GM19351 (cell line): ENCODE measurements at regions not wholly inside any gene's neighbourhood (a gene's known extent, or its start where the extent isn't known, plus 50 kb on each side); places are given as distances from the start of the nearest gene placed in this dataset.
"Not testable (repeated sequence)": the region's sequence is repeated elsewhere in the genome, so short reads cannot be mapped to it uniquely, and the experiment has no call there.

Experiments used
- ATAC-seq: cut with Tn5 transposase; IDR thresholded peaks from one replicate; pipeline ENCODE4 v1.9.1; 2021; ENCODE audit warnings: mild to moderate bottlenecking, moderate library complexity; ENCODE audit not compliant: unreplicated experiment

- no peak for ATAC-seq
These were observed 167.8 kb downstream of the PMAIP1 start for GRCh38 chr18:60067426-60068210.

DNA sequence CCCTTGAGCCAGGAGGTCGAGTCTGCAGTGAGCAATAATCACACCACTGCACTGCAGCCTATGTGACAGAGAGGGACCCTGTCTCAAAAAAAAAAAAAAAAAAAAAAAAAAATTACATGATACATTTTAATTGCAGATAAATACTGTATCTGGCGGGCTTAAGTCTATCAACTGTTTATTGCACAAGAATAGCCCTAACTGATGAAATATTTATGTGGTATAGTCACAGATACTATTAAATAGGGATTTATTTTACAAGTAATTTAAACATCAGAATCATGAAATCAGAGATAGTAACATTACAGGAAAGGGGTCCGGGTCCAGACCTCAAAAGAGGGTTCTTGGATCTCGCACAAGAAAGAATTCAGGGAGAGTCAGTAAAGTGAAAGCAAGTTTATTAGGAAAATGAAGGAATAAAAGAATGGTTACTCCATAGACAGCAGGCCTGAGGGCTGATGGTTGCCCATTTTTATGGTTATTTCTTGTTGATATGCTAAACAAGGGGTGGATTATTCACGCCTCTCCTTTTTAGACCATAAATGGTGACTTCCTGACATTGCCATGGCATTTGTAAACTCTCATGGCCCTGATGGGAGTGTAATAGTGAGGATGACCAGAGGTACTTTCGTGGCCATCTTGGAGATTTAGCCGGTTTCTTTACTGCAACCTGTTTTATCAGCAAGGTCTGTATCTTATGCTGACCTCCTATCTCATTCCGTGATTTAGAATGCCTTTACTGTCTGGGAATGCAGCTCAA lies 166.6 kb downstream of the PMAIP1 start:
- ATAC-seq = no peak

GRCh38 chr18:60064271-60064670 lies 164.5 kb downstream of the PMAIP1 start:
- no peak for ATAC-seq

- not testable (repeated sequence) for ATAC-seq
These were observed 163.0 kb downstream of the PMAIP1 start for GRCh38 chr18:60062831-60063230.

- no peak for ATAC-seq
These were observed 162.6 kb downstream of the PMAIP1 start for GRCh38 chr18:60062396-60062795.

DNA sequence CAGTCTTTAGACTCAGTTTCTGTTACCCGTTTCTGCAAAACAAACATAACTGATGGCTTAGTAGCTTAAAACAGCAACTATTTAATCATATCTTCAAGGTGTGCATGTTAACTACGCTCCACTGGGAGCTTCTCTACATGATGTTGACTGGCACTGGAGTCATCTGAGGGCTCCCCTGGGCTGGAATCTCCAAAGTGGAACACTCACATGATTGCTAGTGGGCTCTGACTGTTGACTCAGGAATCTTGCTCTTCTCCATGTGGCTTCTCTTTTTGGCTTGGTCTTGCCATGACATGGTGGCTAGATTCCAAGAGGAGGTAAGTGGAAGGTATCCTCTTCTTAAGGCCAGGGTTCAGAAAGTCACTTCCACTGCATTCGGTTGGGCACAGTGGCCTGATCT lies 160.8 kb downstream of the PMAIP1 start:
- ATAC-seq = no peak

DNA sequence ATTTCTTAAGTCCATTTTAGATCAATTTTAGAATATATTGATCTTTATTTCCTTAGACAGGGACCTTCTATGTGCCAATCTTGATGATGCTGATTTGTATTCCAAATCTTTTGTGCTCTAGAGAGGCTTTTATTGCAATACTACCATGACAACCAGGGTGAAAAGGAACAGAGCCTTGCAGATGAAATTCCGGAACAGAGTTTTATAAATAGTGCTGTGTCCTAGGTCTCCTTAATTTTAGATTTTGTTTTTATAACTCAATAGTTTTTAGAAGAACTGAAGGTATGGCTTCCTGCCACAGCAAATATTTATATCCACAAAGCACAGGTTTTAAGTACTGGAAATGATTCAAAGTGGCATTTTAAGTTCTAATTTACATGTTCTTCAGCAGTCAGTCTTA lies 160.2 kb downstream of the PMAIP1 start:
- ATAC-seq = no peak

- ATAC-seq = no peak
These were observed 159.4 kb downstream of the PMAIP1 start for GRCh38 chr18:60059216-60059615.

GRCh38 chr18:60053747-60054304 lies 154.0 kb downstream of the PMAIP1 start:
- peak; percentile 70 for ATAC-seq

GRCh38 chr18:60050821-60051220 lies 151.0 kb downstream of the PMAIP1 start:
- no peak for ATAC-seq

GRCh38 chr18:60049172-60049571 lies 149.4 kb downstream of the PMAIP1 start:
- ATAC-seq = no peak

GRCh38 chr18:60047556-60047955 lies 147.8 kb downstream of the PMAIP1 start:
- ATAC-seq = no peak

DNA sequence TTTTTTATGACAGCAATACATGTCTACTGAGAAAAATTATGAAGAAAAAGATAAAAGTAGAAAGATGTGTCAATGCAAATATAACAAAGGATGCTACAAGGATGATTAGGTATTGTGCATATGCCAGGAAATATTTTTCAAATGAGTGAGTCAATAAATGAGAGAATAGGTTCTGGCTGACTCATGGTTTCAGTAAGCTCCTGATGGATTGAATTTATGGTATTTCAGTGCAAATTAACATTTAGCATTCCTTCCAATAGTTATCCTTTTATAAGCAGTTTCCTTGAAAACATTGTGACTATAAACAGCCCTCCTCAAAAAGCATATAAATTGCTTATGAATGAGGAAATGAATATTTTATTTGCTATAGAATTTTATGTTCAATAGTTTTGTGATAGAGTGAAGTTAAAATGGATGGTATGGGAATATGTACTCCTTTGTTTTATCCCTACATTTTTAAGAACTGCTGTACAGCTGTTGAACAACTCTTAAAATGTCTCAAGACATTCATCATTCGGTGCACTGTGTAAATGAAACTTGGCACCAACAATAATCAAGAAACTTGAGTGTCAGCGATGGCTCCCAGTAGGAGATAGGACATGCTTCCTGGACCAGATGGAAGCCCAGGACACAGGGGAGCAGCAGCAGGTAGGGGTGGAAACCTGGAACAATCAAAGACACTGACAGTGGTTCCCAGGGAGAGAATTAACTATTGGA lies 144.7 kb downstream of the PMAIP1 start:
- ATAC-seq = no peak

- no peak for ATAC-seq
These were observed 141.2 kb downstream of the PMAIP1 start for GRCh38 chr18:60040971-60041370.

- no peak for ATAC-seq
These were observed 138.9 kb downstream of the PMAIP1 start for GRCh38 chr18:60038731-60039130.

DNA sequence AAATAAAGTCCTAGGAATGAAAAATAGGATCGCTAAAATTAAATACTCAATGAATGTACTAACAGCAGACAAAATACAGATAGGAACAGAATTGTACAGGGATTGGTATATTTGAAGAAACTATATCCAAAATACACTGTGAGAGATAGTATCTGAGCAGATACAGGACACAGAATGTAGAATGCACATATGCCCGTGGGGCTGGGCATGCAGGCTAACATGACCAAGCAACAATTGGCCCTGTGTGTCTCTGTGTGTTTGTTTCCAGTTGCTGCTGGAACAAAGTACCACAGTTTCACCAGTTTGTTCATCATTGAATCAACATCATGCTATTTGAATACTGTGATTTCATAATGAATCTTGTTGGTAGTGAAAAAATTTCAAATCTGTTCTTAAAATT lies 127.6 kb downstream of the PMAIP1 start:
- ATAC-seq = no peak

DNA sequence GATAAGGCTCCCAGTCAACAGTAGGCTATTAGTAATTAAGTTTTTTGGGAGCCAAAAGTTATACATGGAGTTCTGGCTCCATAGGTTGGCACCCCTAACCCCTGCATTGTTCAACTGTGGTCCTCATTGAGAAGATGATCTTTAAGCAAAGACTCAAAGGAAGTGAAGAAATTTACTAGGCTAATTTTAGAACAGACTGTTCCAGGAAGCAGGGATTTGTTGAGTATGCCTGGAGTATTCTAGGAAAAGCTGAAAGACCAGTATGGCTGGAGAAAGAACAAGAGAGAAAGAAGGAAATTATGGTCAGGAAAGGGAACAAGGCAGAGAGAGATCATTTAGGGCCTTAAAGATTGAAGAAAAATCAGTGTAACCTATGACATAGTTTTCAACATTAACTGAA lies 125.1 kb downstream of the PMAIP1 start:
- no peak for ATAC-seq

- no peak for ATAC-seq
These were observed 124.5 kb downstream of the PMAIP1 start for GRCh38 chr18:60024345-60024744.

DNA sequence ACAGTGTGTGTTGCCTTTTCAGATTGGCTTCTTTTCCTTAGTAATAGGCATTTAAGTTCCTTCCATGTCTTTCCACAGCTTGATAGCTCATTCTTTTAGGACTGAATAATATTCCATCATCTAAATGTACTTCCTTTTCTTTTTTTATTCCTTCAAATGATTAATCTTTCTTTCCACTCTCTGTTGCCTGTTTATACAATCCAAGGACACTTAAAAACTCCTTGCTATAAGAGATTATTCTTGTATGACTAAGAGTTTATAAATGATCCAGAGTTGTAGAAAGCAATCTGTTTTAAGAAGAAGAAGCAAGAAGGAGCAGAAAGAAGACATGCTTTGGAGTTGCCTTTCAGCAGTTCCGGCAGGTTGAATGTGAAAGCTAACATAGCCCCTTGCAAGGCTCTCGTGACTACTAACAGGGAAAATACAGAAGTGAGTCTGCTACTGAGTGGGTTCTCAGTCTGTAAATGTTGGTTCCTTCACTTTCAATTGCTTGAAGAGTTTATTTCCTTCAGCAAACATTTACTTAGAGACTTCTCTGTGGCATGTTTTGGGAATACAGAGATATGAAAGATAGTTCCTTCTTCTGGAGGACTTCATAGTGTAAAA lies 123.0 kb downstream of the PMAIP1 start:
- peak; percentile 79 for ATAC-seq

DNA sequence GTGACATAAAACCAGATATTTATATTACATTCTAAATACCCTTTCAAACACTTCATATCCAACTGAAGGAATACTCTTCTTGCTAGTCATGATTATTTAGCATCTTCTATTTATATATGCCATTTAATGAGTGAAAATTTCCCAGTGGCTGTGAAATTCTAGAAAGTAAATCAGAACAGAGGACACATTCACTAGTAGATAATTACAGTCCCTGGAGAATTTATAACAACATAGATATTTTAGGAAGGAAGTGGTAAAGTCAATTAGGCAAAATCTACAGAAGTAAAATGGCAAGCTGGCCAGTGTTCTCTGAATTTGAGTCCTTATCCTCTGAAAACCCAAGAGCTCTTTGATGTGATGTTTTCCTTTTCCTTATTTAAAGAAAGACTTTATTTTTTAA lies 121.8 kb downstream of the PMAIP1 start:
- ATAC-seq = no peak
